ENCODE measurements at regions not wholly inside any gene's neighbourhood (a gene's known extent, or its start where the extent isn't known, plus 50 kb on each side); places are given as distances from the start of the nearest gene placed in this dataset.

- TF ChIP-seq POLR2A (IDR thresholded peaks at IDR 0.05) (no peak), CTCF (IDR thresholded peaks at IDR 0.05) (no peak), EP300 (IDR thresholded peaks at IDR 0.05) (no peak)
These were observed 96.2 kb upstream of the CPM start for GRCh38 chr12:69028941-69029729.

Data from ovary (tissue), 3 donors.